ENCODE measurements at regions not wholly inside any gene's neighbourhood (a gene's known extent, or its start where the extent isn't known, plus 50 kb on each side); places are given as distances from the start of the nearest gene placed in this dataset.

DNA sequence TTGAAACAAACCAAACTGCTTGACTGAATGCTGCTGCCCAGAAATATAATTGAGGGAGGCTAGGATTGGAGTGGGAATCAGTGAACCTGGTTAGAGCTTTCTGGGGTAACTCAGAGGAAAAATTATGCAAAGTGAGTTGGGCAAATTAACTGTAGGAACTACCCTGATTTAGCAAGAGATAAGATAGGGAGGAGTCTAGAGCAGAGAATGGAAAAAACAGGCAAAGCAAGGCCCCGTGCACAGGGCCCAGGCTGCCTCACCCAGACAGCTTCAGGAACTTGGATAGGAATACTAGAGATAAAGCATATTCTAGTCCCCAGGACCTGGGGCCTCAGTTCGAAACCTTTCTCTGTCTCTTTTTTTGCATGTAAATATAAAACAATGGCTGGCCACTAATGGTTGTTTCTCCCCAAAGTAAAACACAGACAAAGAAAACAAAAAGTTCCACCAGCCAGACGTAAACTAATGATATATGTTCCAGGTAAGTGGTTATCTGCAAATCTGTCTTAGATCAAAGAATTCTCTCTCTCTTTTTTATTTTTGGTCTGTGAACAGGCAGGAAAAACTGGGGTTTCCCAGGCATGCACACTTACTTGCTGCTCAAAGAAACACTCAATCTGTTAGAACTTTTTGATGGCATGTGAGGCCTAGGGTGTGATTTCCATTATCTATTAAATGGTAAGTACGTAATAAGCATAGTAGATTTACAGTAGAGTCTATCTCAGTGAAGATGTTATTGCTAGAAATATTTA is 168.1 kb upstream of the MAP3K1 start:
- TF ChIP-seq, protein P1, sequence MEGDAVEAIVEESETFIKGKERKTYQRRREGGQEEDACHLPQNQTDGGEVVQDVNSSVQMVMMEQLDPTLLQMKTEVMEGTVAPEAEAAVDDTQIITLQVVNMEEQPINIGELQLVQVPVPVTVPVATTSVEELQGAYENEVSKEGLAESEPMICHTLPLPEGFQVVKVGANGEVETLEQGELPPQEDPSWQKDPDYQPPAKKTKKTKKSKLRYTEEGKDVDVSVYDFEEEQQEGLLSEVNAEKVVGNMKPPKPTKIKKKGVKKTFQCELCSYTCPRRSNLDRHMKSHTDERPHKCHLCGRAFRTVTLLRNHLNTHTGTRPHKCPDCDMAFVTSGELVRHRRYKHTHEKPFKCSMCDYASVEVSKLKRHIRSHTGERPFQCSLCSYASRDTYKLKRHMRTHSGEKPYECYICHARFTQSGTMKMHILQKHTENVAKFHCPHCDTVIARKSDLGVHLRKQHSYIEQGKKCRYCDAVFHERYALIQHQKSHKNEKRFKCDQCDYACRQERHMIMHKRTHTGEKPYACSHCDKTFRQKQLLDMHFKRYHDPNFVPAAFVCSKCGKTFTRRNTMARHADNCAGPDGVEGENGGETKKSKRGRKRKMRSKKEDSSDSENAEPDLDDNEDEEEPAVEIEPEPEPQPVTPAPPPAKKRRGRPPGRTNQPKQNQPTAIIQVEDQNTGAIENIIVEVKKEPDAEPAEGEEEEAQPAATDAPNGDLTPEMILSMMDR (IDR thresholded peaks at IDR 0.05) = no peak
- TF ChIP-seq ZFX (IDR thresholded peaks at IDR 0.05; ENCODE audit: borderline replicate concordance) = no peak
